OCI-LY7 (cell line): ENCODE measurements at regions not wholly inside any gene's neighbourhood (a gene's known extent, or its start where the extent isn't known, plus 50 kb on each side); places are given as distances from the start of the nearest gene placed in this dataset.

Experiments used
- CTCF ChIP-seq: fragments of 200-600 bp; sonication (generic); conservative IDR thresholded peaks from 2 replicates; pipeline ENCODE4 v1.5.1; 2014; ENCODE audit warnings: mild to moderate bottlenecking, antibody characterized with exemption, low read length, moderate library complexity, mixed read lengths
- EZH2phosphoT487 ChIP-seq: fragments of 200-600 bp; sonication (generic); IDR thresholded peaks from 2 replicates; pipeline ENCODE4 v1.6.1; 2018; ENCODE audit warnings: low read depth, borderline replicate concordance, mild to moderate bottlenecking, mixed run types, antibody characterized with exemption, low read length, moderate library complexity, mixed read lengths

GRCh38 chr6:76510489-76510888 lies 438.0 kb upstream of the IMPG1 start:
- TF ChIP-seq CTCF (no peak), EZH2phosphoT487 (no peak)
